ENCODE measurements at regions not wholly inside any gene's neighbourhood (a gene's known extent, or its start where the extent isn't known, plus 50 kb on each side); places are given as distances from the start of the nearest gene placed in this dataset.

GRCh38 chr5:96146675-96147074 is 185.0 kb upstream of the ELL2 start:
- intact Hi-C loops (cut with micrococcal nuclease), result no loop called here
- ChIA-PET CTCF (no interaction called here), POLR2A (no interaction called here), RAD21 (ENCODE audit: low non-redundant PET in 1 of 2, low total read pairs in 2 of 2, uncharacterized antibody in 2 of 2, unreplicated experiment in 2 of 2) (no interaction called here)
- Histone ChIP-seq H3K27me3 (ENCODE audit: insufficient read depth, low read length) (no peaks in the 10 kb centered on the region), H3K9ac (ENCODE audit: low read length) (no peak overlapping the region), H3K4me3 (replicated peaks in 1 of 2; ENCODE audit: low read depth in 1 of 2, low read length in 2 of 2) (no peak overlapping the region), H3K9me3 (ENCODE audit: control insufficient read depth in 1 of 2, insufficient read depth in 1 of 2, low read depth in 1 of 2, low read length in 2 of 2) (no peaks in the 10 kb centered on the region), H3K27ac (ENCODE audit: low read depth, low read length) (no peak overlapping the region), H3K4me2 (ENCODE audit: low read length) (no peak overlapping the region), H2AFZ (ENCODE audit: low read depth, low read length, poor library complexity, severe bottlenecking) (peak overlapping the region; percentile 84), H4K20me1 (ENCODE audit: insufficient read depth) (no peaks in the 10 kb centered on the region), H3K36me3 (ENCODE audit: control insufficient read depth in 1 of 2, insufficient read depth in 2 of 2, low read length in 2 of 2) (no peaks in the 10 kb centered on the region), H3K4me1 (ENCODE audit: control insufficient read depth in 1 of 2, insufficient read depth in 2 of 2, low read length in 2 of 2) (peaks cover 0 to 4% of the 10 kb centered on the region in 2 experiments; a peak in 1 of 4 replicates), H3K79me2 (ENCODE audit: insufficient read depth, low read length) (no peaks in the 10 kb centered on the region), H3K9me2 (ENCODE audit: insufficient read depth) (no peaks in the 10 kb centered on the region)
- DNase-seq (ENCODE audit: low read depth, low spot score) (peak; percentile 38), ATAC-seq (peak; percentile 91)
- no TSS peak for BruUV-seq (replicated peaks)
- TF ChIP-seq SRF (IDR thresholded peaks at IDR 0.05; ENCODE audit: low read depth), result no peak
- TF ChIP-seq, protein P1, sequence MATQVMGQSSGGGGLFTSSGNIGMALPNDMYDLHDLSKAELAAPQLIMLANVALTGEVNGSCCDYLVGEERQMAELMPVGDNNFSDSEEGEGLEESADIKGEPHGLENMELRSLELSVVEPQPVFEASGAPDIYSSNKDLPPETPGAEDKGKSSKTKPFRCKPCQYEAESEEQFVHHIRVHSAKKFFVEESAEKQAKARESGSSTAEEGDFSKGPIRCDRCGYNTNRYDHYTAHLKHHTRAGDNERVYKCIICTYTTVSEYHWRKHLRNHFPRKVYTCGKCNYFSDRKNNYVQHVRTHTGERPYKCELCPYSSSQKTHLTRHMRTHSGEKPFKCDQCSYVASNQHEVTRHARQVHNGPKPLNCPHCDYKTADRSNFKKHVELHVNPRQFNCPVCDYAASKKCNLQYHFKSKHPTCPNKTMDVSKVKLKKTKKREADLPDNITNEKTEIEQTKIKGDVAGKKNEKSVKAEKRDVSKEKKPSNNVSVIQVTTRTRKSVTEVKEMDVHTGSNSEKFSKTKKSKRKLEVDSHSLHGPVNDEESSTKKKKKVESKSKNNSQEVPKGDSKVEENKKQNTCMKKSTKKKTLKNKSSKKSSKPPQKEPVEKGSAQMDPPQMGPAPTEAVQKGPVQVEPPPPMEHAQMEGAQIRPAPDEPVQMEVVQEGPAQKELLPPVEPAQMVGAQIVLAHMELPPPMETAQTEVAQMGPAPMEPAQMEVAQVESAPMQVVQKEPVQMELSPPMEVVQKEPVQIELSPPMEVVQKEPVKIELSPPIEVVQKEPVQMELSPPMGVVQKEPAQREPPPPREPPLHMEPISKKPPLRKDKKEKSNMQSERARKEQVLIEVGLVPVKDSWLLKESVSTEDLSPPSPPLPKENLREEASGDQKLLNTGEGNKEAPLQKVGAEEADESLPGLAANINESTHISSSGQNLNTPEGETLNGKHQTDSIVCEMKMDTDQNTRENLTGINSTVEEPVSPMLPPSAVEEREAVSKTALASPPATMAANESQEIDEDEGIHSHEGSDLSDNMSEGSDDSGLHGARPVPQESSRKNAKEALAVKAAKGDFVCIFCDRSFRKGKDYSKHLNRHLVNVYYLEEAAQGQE (IDR thresholded peaks at IDR 0.05; ENCODE audit: low read depth), result no peak
- TF ChIP-seq JUND (IDR thresholded peaks at IDR 0.05), result no peak
- no peak for TF ChIP-seq CBX3 (IDR thresholded peaks at IDR 0.05; ENCODE audit: low read depth)
- TF ChIP-seq EZH2 (IDR thresholded peaks at IDR 0.05), result no peak
- TF ChIP-seq CEBPB (IDR thresholded peaks at IDR 0.05; ENCODE audit: low read depth), result no peak
- no peak for TF ChIP-seq TCF7L2 (IDR thresholded peaks at IDR 0.05; ENCODE audit: borderline replicate concordance, extremely low read depth, insufficient read depth, insufficient read length)
- TF ChIP-seq EGR1 (IDR thresholded peaks at IDR 0.05; ENCODE audit: low read depth), result no peak
- no peak for TF ChIP-seq SIN3A (IDR thresholded peaks at IDR 0.05; ENCODE audit: low read depth)
- TF ChIP-seq RAD21 (IDR thresholded peaks at IDR 0.05; ENCODE audit: low read depth), result no peak
- TF ChIP-seq POLR2A (IDR thresholded peaks at IDR 0.05; ENCODE audit: borderline replicate concordance, extremely low read depth, insufficient read depth, insufficient read length), result no peak
- no peak for TF ChIP-seq ZNF274 (IDR thresholded peaks at IDR 0.05; ENCODE audit: low read depth, low read length)
- TF ChIP-seq YY1 (IDR thresholded peaks at IDR 0.05; ENCODE audit: extremely low read depth, insufficient replicate concordance, low read depth, low read length), result no peak
- TF ChIP-seq, protein P2, sequence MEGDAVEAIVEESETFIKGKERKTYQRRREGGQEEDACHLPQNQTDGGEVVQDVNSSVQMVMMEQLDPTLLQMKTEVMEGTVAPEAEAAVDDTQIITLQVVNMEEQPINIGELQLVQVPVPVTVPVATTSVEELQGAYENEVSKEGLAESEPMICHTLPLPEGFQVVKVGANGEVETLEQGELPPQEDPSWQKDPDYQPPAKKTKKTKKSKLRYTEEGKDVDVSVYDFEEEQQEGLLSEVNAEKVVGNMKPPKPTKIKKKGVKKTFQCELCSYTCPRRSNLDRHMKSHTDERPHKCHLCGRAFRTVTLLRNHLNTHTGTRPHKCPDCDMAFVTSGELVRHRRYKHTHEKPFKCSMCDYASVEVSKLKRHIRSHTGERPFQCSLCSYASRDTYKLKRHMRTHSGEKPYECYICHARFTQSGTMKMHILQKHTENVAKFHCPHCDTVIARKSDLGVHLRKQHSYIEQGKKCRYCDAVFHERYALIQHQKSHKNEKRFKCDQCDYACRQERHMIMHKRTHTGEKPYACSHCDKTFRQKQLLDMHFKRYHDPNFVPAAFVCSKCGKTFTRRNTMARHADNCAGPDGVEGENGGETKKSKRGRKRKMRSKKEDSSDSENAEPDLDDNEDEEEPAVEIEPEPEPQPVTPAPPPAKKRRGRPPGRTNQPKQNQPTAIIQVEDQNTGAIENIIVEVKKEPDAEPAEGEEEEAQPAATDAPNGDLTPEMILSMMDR (IDR thresholded peaks at IDR 0.05 in 2 of 3, conservative IDR thresholded peaks at IDR 0.05 in 1 of 3; ENCODE audit: borderline replicate concordance in 1 of 3, insufficient read depth in 1 of 3, low read depth in 2 of 3, low read length in 2 of 3), result no peak
- TF ChIP-seq EZH2phosphoT487 (IDR thresholded peaks at IDR 0.05; ENCODE audit: borderline replicate concordance), result no peak
- TF ChIP-seq ELF1 (IDR thresholded peaks at IDR 0.05; ENCODE audit: borderline replicate concordance, low read depth), result no peak

Measured in HCT116 (cell line).